ENCODE measurements at regions not wholly inside any gene's neighbourhood (a gene's known extent, or its start where the extent isn't known, plus 50 kb on each side); places are given as distances from the start of the nearest gene placed in this dataset.

- TF ChIP-seq, protein P1, sequence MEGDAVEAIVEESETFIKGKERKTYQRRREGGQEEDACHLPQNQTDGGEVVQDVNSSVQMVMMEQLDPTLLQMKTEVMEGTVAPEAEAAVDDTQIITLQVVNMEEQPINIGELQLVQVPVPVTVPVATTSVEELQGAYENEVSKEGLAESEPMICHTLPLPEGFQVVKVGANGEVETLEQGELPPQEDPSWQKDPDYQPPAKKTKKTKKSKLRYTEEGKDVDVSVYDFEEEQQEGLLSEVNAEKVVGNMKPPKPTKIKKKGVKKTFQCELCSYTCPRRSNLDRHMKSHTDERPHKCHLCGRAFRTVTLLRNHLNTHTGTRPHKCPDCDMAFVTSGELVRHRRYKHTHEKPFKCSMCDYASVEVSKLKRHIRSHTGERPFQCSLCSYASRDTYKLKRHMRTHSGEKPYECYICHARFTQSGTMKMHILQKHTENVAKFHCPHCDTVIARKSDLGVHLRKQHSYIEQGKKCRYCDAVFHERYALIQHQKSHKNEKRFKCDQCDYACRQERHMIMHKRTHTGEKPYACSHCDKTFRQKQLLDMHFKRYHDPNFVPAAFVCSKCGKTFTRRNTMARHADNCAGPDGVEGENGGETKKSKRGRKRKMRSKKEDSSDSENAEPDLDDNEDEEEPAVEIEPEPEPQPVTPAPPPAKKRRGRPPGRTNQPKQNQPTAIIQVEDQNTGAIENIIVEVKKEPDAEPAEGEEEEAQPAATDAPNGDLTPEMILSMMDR (conservative IDR thresholded peaks at IDR 0.05; ENCODE audit: low read depth, low read length): no peak
- TF ChIP-seq EZH2phosphoT487 (IDR thresholded peaks at IDR 0.05; ENCODE audit: borderline replicate concordance, low read length): no peak
These were observed 220.6 kb downstream of the DHX15 start for GRCh38 chr4:24363751-24364150.
